ENCODE measurements at regions not wholly inside any gene's neighbourhood (a gene's known extent, or its start where the extent isn't known, plus 50 kb on each side); places are given as distances from the start of the nearest gene placed in this dataset.

DNA sequence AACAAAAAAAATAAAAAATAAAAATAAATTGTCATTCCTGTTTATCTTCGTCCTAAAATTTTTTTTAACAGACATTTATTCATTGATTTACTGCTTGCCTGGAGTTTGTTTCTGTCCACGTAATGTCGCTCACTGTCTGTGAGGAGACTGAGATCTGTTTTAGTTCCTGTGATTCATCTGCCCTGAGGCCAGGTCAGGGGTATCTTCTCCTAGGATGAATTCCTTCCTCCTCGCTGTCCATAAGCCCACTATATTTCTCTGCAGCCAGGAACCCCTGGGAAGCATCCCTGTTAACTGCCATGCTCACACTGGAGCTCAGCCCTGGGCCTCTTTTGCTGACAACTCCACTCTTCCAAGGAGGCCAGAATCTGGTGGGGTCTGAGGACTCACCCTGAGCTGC is 682.0 kb downstream of the MTRR start:
- no peak overlapping the region for H2AFZ ChIP-seq
- no peaks in the 10 kb centered on the region for H3K27me3 ChIP-seq (ENCODE audit: control insufficient read depth, insufficient read depth, low read length)
- no peak overlapping the region for H3K4me3 ChIP-seq (ENCODE audit: low read depth, low read length)
- H3K36me3 ChIP-seq (ENCODE audit: control insufficient read depth, insufficient read depth, low read length): no peaks in the 10 kb centered on the region
- no peak overlapping the region for H3K4me2 ChIP-seq (ENCODE audit: low read length)
- no peak overlapping the region for H3K9ac ChIP-seq
- H3K4me1 ChIP-seq: no peaks in the 10 kb centered on the region
- H3K9me3 ChIP-seq (ENCODE audit: control insufficient read depth, low read length): no peaks in the 10 kb centered on the region
- H3K27ac ChIP-seq: no peak overlapping the region
- TF ChIP-seq, protein P1, sequence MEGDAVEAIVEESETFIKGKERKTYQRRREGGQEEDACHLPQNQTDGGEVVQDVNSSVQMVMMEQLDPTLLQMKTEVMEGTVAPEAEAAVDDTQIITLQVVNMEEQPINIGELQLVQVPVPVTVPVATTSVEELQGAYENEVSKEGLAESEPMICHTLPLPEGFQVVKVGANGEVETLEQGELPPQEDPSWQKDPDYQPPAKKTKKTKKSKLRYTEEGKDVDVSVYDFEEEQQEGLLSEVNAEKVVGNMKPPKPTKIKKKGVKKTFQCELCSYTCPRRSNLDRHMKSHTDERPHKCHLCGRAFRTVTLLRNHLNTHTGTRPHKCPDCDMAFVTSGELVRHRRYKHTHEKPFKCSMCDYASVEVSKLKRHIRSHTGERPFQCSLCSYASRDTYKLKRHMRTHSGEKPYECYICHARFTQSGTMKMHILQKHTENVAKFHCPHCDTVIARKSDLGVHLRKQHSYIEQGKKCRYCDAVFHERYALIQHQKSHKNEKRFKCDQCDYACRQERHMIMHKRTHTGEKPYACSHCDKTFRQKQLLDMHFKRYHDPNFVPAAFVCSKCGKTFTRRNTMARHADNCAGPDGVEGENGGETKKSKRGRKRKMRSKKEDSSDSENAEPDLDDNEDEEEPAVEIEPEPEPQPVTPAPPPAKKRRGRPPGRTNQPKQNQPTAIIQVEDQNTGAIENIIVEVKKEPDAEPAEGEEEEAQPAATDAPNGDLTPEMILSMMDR (IDR thresholded peaks at IDR 0.05): no peak
- no peaks in the 10 kb centered on the region for H3K79me2 ChIP-seq

DNA sequence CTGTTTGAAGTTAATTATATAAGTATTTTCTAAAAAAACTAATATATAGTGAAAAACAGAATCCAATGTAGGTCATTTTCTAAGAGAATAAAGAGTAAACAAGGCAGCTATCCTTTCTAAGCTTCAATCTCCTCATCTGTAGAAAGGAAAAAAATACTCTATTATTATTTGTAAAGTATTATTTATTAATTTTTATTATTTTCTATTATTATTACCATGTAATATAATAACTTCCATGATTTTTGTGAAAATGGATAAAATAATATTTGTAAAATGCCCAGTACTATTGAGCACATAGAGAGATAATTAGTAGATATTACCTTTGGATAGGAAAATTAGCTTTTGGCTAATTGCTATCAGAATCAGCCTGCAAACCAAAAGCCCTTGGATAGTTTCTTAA is 684.4 kb downstream of the MTRR start:
- Histone ChIP-seq H3K9me3 (ENCODE audit: control insufficient read depth, low read length) (no peaks in the 10 kb centered on the region), H3K9ac (no peak overlapping the region), H3K36me3 (ENCODE audit: control insufficient read depth, insufficient read depth, low read length) (no peaks in the 10 kb centered on the region), H3K4me1 (no peaks in the 10 kb centered on the region), H2AFZ (no peak overlapping the region), H3K4me3 (ENCODE audit: low read depth, low read length) (no peak overlapping the region), H3K79me2 (no peaks in the 10 kb centered on the region), H3K27ac (no peak overlapping the region), H3K4me2 (ENCODE audit: low read length) (no peak overlapping the region), H3K27me3 (ENCODE audit: control insufficient read depth, insufficient read depth, low read length) (no peaks in the 10 kb centered on the region)
- TF ChIP-seq, protein P1 (IDR thresholded peaks at IDR 0.05): no peak

DNA sequence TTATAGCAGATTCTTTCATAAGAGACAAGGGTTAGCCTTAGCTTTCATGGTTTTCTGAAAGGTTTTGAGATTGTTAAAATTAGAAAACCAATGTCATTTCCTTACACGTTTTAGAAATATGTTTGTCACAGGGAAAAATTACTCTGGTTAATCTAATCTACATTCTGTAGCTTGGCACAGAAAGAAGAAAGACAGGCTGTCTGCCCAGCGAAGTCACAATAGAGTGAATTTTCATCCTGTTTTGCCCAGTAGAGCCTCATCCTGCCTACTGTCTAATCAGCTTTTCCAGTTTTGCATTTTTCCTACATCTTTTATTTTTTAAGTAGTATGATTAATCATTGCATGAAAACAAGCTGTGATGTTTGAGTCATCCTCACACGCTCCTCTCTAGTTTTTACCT is 688.8 kb downstream of the MTRR start:
- no peak overlapping the region for H2AFZ ChIP-seq
- no peak overlapping the region for H3K4me3 ChIP-seq (ENCODE audit: low read depth, low read length)
- H3K27me3 ChIP-seq (ENCODE audit: control insufficient read depth, insufficient read depth, low read length): no peaks in the 10 kb centered on the region
- no peaks in the 10 kb centered on the region for H3K79me2 ChIP-seq
- H3K9ac ChIP-seq: no peak overlapping the region
- H3K4me1 ChIP-seq: no peaks in the 10 kb centered on the region
- no peak overlapping the region for H3K4me2 ChIP-seq (ENCODE audit: low read length)
- no peaks in the 10 kb centered on the region for H3K36me3 ChIP-seq (ENCODE audit: control insufficient read depth, insufficient read depth, low read length)
- H3K9me3 ChIP-seq (ENCODE audit: control insufficient read depth, low read length): no peaks in the 10 kb centered on the region
- TF ChIP-seq, protein P1 (IDR thresholded peaks at IDR 0.05): no peak
- no peak overlapping the region for H3K27ac ChIP-seq

DNA sequence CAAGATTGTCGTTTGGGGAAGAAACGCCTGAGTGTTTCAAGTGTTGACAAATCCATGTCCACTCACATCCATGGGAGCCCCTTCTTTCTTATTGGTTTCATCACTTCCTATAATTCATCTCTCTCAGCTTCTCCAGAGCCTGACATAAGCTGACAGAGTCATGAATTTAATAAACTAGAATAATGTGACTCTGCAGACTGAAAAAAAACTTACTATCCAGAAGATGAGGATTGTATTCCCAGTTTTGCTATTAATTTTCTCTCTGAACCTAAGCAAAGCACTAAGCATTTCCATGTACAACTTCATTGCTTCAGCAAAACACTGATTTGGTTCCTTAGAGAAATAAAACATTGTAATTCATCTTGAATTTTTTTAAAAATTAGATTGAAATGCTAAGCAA is 691.8 kb downstream of the MTRR start:
- H3K4me1 ChIP-seq: no peaks in the 10 kb centered on the region
- H3K79me2 ChIP-seq: no peaks in the 10 kb centered on the region
- no peak overlapping the region for H3K9ac ChIP-seq
- no peak overlapping the region for H3K4me3 ChIP-seq (ENCODE audit: low read depth, low read length)
- no peak overlapping the region for H2AFZ ChIP-seq
- no peaks in the 10 kb centered on the region for H3K36me3 ChIP-seq (ENCODE audit: control insufficient read depth, insufficient read depth, low read length)
- H3K9me3 ChIP-seq (ENCODE audit: control insufficient read depth, low read length): no peaks in the 10 kb centered on the region
- TF ChIP-seq, protein P1 (IDR thresholded peaks at IDR 0.05): no peak
- no peak overlapping the region for H3K27ac ChIP-seq
- H3K27me3 ChIP-seq (ENCODE audit: control insufficient read depth, insufficient read depth, low read length): no peaks in the 10 kb centered on the region
- H3K4me2 ChIP-seq (ENCODE audit: low read length): no peak overlapping the region

DNA sequence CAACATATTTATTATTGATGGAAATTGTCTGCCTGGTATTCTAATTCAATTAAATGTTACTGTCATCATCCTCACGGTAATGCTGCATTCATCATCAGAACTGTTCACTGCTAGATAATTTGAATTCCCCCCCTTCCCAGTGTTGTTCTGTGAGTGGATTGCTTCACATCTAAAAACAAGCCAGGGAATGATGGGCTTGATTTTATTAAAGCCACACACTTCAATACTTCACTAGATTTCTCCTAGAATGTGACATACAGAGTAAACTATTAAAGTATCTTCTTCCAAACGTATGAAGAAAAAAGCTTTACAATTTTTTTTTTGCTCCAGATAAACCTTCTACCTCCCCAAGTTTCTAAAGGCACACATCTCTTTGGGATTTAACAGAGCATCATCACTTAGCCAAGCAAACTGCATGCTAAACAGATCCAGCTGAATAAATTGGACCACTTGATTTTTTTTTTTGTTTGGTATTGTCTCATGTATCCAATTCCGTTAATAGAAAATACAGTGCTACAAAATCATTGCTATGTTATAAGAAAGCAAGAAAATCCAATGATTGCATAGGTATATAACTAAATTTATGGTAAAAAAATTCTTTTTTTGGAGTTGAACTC is 692.4 kb downstream of the MTRR start:
- no peak overlapping the region for H2AFZ ChIP-seq
- no peaks in the 10 kb centered on the region for H3K9me3 ChIP-seq (ENCODE audit: control insufficient read depth, low read length)
- no peak overlapping the region for H3K27ac ChIP-seq
- no peaks in the 10 kb centered on the region for H3K79me2 ChIP-seq
- TF ChIP-seq, protein P1 (IDR thresholded peaks at IDR 0.05): no peak
- no peak overlapping the region for H3K4me2 ChIP-seq (ENCODE audit: low read length)
- no peak overlapping the region for H3K9ac ChIP-seq
- no peaks in the 10 kb centered on the region for H3K27me3 ChIP-seq (ENCODE audit: control insufficient read depth, insufficient read depth, low read length)
- H3K4me1 ChIP-seq: no peaks in the 10 kb centered on the region
- no peak overlapping the region for H3K4me3 ChIP-seq (ENCODE audit: low read depth, low read length)
- no peaks in the 10 kb centered on the region for H3K36me3 ChIP-seq (ENCODE audit: control insufficient read depth, insufficient read depth, low read length)

All from parathyroid adenoma (tissue), 2 donors.